ENCODE measurements at regions not wholly inside any gene's neighbourhood (a gene's known extent, or its start where the extent isn't known, plus 50 kb on each side); places are given as distances from the start of the nearest gene placed in this dataset.
"Not testable (repeated sequence)": the region's sequence is repeated elsewhere in the genome, so short reads cannot be mapped to it uniquely, and the experiment has no call there.

DNA sequence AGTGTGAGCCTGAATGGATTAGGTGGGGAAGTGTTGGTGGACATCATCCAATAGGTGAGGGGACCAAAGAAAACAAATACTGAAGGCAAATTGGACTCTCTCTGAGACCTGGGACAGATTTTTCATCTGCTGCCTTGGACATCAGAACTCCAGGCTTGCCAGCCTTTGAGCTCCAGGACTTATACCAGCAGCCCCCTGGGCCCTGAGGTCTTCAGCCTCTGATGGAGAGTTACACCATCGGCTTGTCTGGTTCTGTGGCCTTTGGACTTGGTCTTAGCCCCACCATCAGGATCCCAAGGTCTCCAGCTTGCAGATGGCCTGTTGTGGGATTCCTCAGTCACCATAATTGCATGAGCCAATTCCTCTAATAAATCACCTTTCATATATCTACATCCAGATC, 80.8 kb upstream of the SLC8A3 start:
- DNase-seq (ENCODE audit: low spot score), result no peak

- DNase-seq (ENCODE audit: low spot score), result no peak
Measured at GRCh38 chr14:70268760-70269159, 80.0 kb upstream of the SLC8A3 start.

GRCh38 chr14:70266157-70266556, 77.4 kb upstream of the SLC8A3 start:
- DNase-seq (ENCODE audit: low spot score), result no peak

GRCh38 chr14:70265422-70265821, 76.7 kb upstream of the SLC8A3 start:
- no peak for DNase-seq (ENCODE audit: low spot score)

GRCh38 chr14:70259420-70259819, 70.7 kb upstream of the SLC8A3 start:
- DNase-seq (ENCODE audit: low spot score), result no peak

DNA sequence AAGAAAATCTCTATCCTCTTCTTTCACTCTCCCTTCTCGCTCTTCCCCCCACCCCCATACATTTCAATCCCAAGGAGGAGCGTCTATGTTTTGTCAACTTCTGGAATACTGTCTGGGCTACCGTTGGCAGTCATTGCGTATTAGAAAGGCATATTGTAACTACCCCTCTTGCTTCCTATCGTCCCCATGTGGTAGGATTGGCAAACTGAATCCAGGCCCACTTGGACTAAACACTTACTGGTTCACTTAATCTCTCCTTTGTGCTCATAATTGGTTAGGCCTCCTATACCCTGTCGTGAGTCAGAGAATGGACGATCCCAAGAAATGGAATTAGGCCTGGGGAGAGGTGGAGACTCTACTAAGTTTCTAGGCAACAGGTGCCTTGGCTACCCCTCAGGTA, 68.8 kb upstream of the SLC8A3 start:
- DNase-seq (ENCODE audit: low spot score), result peak; percentile 21

DNA sequence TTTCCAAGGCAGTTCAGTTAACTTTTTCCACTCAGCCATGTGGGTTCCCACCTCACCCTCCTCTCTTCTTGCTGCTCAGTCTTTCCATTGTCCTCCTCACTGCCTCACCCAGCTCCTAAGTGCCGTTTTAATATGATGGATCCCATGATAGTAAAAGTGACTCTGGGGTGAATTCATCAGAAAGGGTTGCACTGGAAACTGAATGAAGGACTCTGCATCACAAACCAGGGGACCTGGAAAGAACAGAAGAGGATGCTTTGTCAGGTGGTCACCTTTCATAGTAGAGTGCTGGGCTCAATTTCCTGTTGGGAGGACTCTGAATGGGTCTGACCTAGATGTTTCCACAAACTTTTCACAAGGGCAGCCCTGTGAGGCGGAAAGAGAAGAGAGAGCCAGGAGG, 67.8 kb upstream of the SLC8A3 start:
- DNase-seq (ENCODE audit: low spot score), result no peak

DNA sequence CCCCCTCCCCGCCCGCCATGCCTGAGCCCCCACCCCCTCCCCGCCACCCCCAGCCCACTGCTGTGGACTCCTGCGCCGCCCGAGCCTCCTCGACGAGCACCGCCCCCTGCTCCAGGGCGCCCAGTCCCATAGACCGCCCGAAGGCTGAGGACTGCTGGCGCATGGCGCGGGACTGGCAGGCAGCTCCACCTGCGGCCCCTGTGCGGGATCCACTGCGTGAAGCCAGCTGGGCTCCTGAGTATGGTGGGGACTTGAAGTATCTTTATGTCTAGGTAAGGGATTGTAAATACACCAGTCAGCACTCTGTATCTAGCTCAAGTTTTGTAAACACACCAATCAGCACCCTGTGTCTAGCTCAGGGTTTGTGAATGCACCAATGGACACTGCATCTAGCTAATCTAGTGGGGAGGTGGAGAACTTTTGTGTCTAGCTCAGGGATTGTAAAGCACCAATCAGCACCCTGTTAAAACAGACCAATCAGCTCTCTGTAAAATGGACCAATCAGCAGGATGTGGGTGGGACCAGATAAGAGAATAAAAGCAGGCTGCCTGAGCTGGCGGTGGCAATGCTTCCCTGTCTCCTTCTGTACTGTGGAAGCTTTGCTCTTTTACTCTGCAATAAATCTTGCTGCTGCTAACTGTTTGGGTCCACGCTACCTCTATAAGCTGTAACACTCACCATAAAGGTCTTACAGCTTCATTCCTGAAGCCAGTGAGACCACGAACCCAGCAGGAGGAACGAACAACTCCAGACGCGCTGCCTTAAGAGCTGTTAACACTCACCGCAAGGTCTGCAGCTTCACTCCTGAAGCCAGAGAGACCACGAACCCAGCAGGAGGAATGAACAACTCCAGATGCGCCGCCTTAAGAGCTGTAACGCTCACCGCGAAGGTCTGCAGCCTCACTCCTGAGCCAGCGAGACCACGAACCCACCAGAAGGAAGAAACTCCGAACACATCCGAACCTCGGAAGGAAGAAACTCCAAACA, 66.6 kb upstream of the SLC8A3 start:
- DNase-seq (ENCODE audit: low spot score), result not testable (repeated sequence)

DNA sequence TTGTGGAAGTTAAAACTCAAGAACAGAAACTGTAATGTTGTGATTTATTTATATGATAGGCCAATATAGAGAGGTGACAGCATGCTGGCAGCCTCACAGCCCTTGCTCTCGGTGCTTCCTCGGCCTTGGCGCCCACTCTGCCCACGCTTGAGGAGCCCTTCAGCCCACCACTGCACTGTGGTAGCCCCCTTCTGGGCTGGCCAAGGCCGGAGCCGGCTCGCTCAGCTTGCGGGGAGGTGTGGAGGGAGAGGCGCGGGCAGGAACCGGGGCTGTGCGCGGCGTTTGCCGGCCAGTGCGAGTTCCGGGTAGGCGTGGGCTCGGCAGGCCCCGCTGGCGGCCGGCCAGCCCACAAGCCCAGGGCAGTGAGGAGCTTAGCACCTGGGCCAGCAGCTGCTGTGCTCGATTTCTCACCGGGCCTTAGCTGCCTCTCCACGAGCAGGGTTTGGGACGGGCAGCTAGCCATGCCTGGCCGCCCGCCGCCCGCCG, 65.8 kb upstream of the SLC8A3 start:
- no peak for DNase-seq (ENCODE audit: low spot score)

GRCh38 chr14:70253547-70253946, 64.8 kb upstream of the SLC8A3 start:
- not testable (repeated sequence) for DNase-seq (ENCODE audit: low spot score)

DNA sequence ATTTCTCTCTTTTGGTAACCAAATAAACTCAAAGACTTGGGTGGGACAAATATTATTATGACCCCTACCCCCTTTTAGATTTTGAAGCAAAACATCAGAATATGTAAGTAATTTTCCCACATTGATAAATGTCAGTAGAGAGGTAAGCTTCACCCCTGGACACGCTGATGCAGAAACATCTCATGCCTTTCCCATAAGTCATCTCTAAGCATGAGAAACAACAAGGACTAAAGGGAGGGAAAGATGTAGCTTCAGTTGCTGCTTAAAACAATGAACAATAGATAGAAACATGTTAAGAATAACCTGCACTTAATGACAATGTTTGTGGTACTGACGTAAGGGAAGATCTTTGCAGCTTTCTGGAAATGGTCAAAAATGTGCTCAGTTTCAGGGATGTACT, 56.3 kb upstream of the SLC8A3 start:
- DNase-seq (ENCODE audit: low spot score), result no peak

DNA sequence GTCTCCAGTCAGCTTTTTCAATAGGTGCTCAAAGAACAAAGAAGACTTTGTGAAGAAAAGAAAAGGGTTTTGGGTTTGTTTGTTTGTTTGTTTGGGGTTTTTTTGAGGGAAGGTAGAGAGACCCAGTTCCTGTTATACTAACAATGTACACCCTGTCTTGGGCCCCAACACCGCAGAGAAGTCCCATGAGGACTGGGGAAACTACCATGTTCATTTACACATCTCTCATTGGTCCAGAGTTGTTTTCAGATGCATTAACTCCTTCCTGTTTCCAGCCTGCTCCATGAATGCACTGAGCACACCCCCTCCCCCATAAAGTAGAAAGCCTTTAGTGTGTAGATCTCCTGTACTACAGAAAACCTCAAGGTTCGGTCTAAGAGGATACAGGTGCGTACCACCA, 51.1 kb upstream of the SLC8A3 start:
- DNase-seq (ENCODE audit: low spot score), result no peak

DNA sequence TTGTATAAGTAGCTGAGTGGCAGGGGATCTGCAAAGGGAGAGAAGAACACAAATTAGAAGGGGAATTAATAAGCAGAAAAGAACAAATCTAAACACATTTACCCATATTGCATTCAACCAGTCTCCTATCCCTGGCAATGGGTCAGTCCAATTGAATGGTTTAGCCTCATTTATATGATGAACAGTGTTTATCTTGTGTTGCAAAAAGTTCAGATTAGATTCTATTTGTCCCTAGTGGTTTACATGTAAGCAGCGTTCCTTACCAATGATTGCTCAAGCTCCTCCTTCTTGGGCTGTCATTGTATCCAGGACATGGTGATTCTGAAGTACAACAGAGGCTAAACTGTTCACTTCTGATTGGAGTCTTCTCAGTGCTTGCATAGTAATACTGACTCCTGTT, 49.9 kb upstream of the SLC8A3 start:
- DNase-seq (ENCODE audit: low spot score), result not testable (repeated sequence)

Data from COLO829 (cell line).